IPS-18a (cell line): ENCODE measurements at regions not wholly inside any gene's neighbourhood (a gene's known extent, or its start where the extent isn't known, plus 50 kb on each side); places are given as distances from the start of the nearest gene placed in this dataset.
A peak's percentile ranks its signal among the peaks of the same experiment; 100 is the strongest.

Experiments
- H3K27ac ChIP-seq: one replicate; pipeline ENCODE4 v1.5.1; 2013; ENCODE audit warnings: low read length
- H3K27me3 ChIP-seq: one replicate; pipeline ENCODE4 v1.6.1; 2013; ENCODE audit warnings: mild to moderate bottlenecking, low read length; ENCODE audit not compliant: control insufficient read depth, insufficient read depth
- H3K36me3 ChIP-seq: one replicate; pipeline ENCODE4 v1.6.1; 2013; ENCODE audit warnings: low read depth, low read length; ENCODE audit not compliant: control insufficient read depth
- H3K4me1 ChIP-seq: one replicate; pipeline ENCODE4 v1.6.1; 2013; ENCODE audit warnings: low read depth, low read length; ENCODE audit not compliant: control insufficient read depth
- H3K4me3 ChIP-seq: one replicate; pipeline ENCODE4 v1.5.1; 2013; ENCODE audit warnings: low read length
- H3K9ac ChIP-seq: one replicate; pipeline ENCODE4 v1.6.1; 2013; ENCODE audit warnings: mild to moderate bottlenecking, low read length, moderate library complexity
- H3K9me3 ChIP-seq: one replicate; pipeline ENCODE4 v1.6.1; 2013; ENCODE audit warnings: low read depth, low read length; ENCODE audit not compliant: control insufficient read depth

DNA sequence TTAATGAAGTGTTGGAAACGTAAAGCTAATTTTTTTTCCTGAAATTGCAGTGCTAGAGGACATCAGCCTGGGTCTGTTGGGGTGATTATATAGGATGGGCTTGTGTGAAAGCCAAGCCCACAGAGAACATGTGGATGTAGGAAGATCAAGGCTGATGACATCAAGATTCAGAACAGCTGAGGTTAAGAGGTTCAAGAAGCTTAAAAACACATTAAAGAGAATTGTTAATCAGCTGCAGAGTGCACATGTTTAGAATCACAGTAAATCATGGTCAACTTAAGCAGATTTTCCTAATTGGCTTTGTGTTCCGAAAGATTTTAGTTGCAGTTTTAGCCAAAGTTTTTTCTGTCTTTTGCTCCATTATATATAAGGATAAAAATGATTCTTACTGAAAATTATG, 87.9 kb upstream of the PRICKLE1 start:
- Histone ChIP-seq H3K36me3 (no peaks in the 10 kb centered on the region), H3K4me3 (no peak overlapping the region), H3K4me1 (no peaks in the 10 kb centered on the region), H3K27me3 (no peaks in the 10 kb centered on the region), H3K9ac (no peak overlapping the region), H3K27ac (no peak overlapping the region), H3K9me3 (no peaks in the 10 kb centered on the region)

DNA sequence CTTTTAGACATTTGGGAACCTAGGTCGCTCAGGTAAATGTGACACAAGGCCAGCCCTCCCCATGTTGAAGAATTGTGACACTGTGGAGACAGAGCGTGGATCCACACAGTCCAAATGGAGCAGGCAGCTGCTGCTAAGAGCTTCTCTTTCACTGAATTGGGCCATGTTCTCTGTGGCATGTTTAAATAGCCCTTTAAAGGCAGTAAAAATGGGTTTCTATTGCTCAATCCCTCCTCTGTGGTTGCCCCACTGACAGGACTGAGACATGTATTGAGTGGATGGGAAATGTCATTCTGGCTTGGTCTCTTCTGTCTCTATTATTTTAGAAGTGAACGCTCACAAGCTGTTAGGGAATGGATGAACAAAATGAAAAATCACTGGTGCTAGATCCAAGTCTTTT, 84.0 kb upstream of the PRICKLE1 start:
- Histone ChIP-seq H3K9ac (no peak overlapping the region), H3K4me1 (peaks cover 18% of the 10 kb centered on the region), H3K36me3 (no peaks in the 10 kb centered on the region), H3K27me3 (no peaks in the 10 kb centered on the region), H3K27ac (no peak overlapping the region), H3K4me3 (no peak overlapping the region), H3K9me3 (no peaks in the 10 kb centered on the region)

- H3K4me3 ChIP-seq, result no peak overlapping the region
- H3K27ac ChIP-seq, result no peak overlapping the region
- peaks cover 29% of the 10 kb centered on the region for H3K4me1 ChIP-seq
- H3K9ac ChIP-seq, result no peak overlapping the region
- H3K9me3 ChIP-seq, result no peaks in the 10 kb centered on the region
- no peaks in the 10 kb centered on the region for H3K27me3 ChIP-seq
- H3K36me3 ChIP-seq, result no peaks in the 10 kb centered on the region
Measured at GRCh38 chr12:42670719-42671118, 81.2 kb upstream of the PRICKLE1 start.

DNA sequence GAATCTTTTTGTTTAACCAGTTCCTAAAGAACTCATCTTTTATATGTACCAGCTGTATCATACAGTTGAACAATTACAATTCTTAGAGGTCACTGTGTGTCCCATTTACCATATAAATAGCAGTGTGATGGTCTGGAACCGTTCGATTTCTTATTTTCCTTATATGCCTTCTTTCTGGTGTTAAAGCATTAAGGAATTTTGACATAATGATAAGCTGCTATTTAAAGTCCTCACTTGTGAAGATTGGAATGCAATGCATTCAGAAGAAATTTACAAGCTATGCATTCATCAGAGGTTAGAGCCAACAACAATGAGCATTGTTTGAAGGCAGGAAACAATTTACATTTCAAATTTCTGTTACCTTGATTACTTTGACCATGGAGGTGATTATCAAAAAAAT, 80.0 kb upstream of the PRICKLE1 start:
- no peak overlapping the region for H3K9ac ChIP-seq
- no peaks in the 10 kb centered on the region for H3K27me3 ChIP-seq
- peaks cover 29% of the 10 kb centered on the region for H3K4me1 ChIP-seq
- H3K27ac ChIP-seq, result no peak overlapping the region
- H3K36me3 ChIP-seq, result no peaks in the 10 kb centered on the region
- H3K4me3 ChIP-seq, result peak overlapping the region; percentile 0
- H3K9me3 ChIP-seq, result no peaks in the 10 kb centered on the region

- H3K27ac ChIP-seq, result no peak overlapping the region
- H3K4me3 ChIP-seq, result no peak overlapping the region
- H3K27me3 ChIP-seq, result no peaks in the 10 kb centered on the region
- H3K9me3 ChIP-seq, result no peaks in the 10 kb centered on the region
- H3K36me3 ChIP-seq, result no peaks in the 10 kb centered on the region
- H3K4me1 ChIP-seq, result peaks cover 29% of the 10 kb centered on the region
- H3K9ac ChIP-seq, result no peak overlapping the region
Measured at GRCh38 chr12:42666671-42667243, 77.2 kb upstream of the PRICKLE1 start.

- no peaks in the 10 kb centered on the region for H3K27me3 ChIP-seq
- H3K9ac ChIP-seq, result no peak overlapping the region
- no peaks in the 10 kb centered on the region for H3K36me3 ChIP-seq
- peaks cover 12% of the 10 kb centered on the region for H3K4me1 ChIP-seq
- H3K27ac ChIP-seq, result no peak overlapping the region
- no peak overlapping the region for H3K4me3 ChIP-seq
- H3K9me3 ChIP-seq, result no peaks in the 10 kb centered on the region
Measured at GRCh38 chr12:42663621-42664020, 74.1 kb upstream of the PRICKLE1 start.

DNA sequence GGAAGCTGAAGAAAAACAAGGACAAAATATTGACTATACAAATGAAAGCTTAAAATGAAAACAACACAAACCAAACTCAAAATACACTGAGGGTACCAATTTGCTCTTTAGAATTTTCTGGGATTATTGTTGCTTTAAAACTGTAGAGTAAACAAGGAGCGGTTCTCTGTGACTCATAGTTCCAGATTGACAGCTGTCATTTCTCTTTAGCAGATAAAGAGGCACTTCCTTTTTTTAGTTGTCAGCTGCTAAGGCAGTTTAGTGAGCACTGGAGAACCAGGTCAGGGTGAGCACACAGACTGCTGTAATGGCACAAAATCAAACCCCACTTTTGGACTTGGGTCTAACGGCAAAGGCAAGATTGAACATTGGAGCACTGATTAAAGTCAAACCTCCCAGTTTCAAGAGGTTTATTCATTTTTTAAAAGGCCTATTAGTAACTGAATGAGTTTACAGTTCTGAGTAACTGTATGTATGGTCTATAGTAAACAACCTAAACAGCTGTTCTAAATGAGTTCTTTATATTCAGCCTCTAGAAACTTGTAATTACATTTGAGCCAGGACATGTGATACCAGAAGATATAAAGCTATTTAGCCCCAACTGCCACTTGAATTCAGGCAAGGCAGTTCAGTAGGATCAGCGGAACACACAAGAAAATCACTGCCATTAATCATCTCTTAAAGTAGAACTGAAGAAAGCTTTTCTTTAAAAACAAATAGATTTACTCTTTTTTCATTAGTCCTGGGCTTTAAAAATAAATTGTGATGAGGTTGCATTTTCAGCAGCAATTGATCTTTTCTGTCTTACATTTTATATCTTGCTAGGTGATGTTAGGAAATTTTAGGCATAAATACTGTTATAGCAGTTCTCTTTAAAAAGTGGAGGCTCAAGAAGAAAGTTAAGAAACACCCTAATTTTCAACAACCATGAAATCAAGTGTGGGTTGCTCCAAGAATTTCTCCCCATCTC, 71.7 kb upstream of the PRICKLE1 start:
- Histone ChIP-seq H3K9ac (no peak overlapping the region), H3K27ac (no peak overlapping the region), H3K27me3 (no peaks in the 10 kb centered on the region), H3K4me1 (no peaks in the 10 kb centered on the region), H3K36me3 (no peaks in the 10 kb centered on the region), H3K4me3 (no peak overlapping the region), H3K9me3 (peaks cover 4% of the 10 kb centered on the region)

- no peak overlapping the region for H3K9ac ChIP-seq
- H3K4me3 ChIP-seq, result no peak overlapping the region
- no peaks in the 10 kb centered on the region for H3K4me1 ChIP-seq
- no peaks in the 10 kb centered on the region for H3K27me3 ChIP-seq
- peaks cover 4% of the 10 kb centered on the region for H3K9me3 ChIP-seq
- H3K27ac ChIP-seq, result no peak overlapping the region
- H3K36me3 ChIP-seq, result no peaks in the 10 kb centered on the region
Measured at GRCh38 chr12:42660117-42660516, 70.6 kb upstream of the PRICKLE1 start.

GRCh38 chr12:42652048-42652447, 62.5 kb upstream of the PRICKLE1 start:
- no peaks in the 10 kb centered on the region for H3K27me3 ChIP-seq
- H3K36me3 ChIP-seq, result no peaks in the 10 kb centered on the region
- no peak overlapping the region for H3K4me3 ChIP-seq
- no peak overlapping the region for H3K27ac ChIP-seq
- no peaks in the 10 kb centered on the region for H3K4me1 ChIP-seq
- H3K9me3 ChIP-seq, result no peaks in the 10 kb centered on the region
- H3K9ac ChIP-seq, result no peak overlapping the region

DNA sequence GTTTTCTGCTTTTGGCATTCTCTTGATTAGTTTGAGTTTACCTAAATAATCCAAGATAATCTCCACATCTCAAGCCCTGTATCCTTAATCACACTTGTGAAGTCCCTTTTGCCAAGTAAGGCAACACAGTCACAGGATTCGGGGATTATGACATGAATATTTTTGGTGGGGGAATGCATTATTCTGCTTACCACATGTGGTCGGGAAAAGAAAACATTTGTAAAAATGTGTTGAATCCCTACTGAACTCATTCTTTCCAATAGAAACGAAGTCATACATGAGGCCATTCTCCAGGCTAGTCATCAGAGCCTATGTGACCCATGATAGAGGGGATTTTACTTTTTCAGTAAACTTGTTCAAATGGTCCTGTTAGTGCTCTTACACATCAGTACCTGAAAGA, 58.5 kb upstream of the PRICKLE1 start:
- no peak overlapping the region for H3K4me3 ChIP-seq
- no peaks in the 10 kb centered on the region for H3K27me3 ChIP-seq
- H3K36me3 ChIP-seq, result no peaks in the 10 kb centered on the region
- H3K9ac ChIP-seq, result no peak overlapping the region
- H3K4me1 ChIP-seq, result no peaks in the 10 kb centered on the region
- no peaks in the 10 kb centered on the region for H3K9me3 ChIP-seq
- H3K27ac ChIP-seq, result no peak overlapping the region

DNA sequence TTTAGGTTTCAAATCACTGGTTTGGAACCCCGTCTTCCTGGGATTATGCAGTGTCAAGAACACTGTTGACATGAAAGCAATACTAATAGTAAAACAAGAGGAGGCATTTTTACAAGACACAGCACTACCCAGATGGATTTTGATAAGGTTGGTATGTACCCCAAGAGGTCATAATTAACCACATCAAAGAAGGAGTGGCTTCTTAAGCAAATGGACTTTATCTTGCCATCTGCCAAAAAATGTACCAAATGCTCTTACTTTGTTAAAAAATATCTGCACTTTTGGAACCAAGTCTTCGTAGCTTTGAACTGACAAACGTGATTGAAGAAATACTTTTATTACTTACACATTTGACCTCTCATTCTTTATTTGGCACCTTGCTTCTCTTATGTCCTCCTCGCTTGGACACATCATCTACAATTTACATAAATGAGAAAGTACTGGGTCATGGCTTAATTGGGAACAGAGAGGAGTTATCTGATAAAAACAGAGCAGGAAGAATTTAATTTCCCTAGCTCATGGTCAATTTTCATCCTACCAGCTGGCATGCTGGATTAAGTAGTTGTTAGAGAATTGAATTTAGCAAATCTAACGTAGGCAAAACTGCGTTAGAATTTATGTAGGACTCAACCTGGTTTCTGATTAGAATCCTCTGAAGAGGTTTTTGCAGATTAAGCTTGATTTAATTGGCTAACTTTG, 54.5 kb upstream of the PRICKLE1 start:
- H3K27me3 ChIP-seq, result no peaks in the 10 kb centered on the region
- no peaks in the 10 kb centered on the region for H3K9me3 ChIP-seq
- no peaks in the 10 kb centered on the region for H3K4me1 ChIP-seq
- H3K9ac ChIP-seq, result no peak overlapping the region
- no peak overlapping the region for H3K4me3 ChIP-seq
- H3K36me3 ChIP-seq, result no peaks in the 10 kb centered on the region
- no peak overlapping the region for H3K27ac ChIP-seq
